EL (cell line): ENCODE measurements at regions not wholly inside any gene's neighbourhood (a gene's known extent, or its start where the extent isn't known, plus 50 kb on each side); places are given as distances from the start of the nearest gene placed in this dataset.
A peak's percentile ranks its signal among the peaks of the same experiment; 100 is the strongest.

ENCODE experiments used
- DNase-seq: peaks from one replicate; pipeline ENCODE4 v3.0.0-alpha.2; 2016

GRCh38 chr5:143484601-143485000, 81.1 kb upstream of the NR3C1 start:
- DNase-seq: no peak

GRCh38 chr5:143481697-143482531, 78.4 kb upstream of the NR3C1 start:
- no peak for DNase-seq

GRCh38 chr5:143480001-143480400, 76.5 kb upstream of the NR3C1 start:
- no peak for DNase-seq

- DNase-seq: no peak
Measured at GRCh38 chr5:143479394-143479793, 75.9 kb upstream of the NR3C1 start.

GRCh38 chr5:143476601-143477211, 73.2 kb upstream of the NR3C1 start:
- no peak for DNase-seq

GRCh38 chr5:143474616-143475015, 71.1 kb upstream of the NR3C1 start:
- DNase-seq: peak; percentile 43

GRCh38 chr5:143473481-143473880, 70.0 kb upstream of the NR3C1 start:
- no peak for DNase-seq

- DNase-seq: no peak
Measured at GRCh38 chr5:143472576-143472975, 69.1 kb upstream of the NR3C1 start.

- no peak for DNase-seq
Measured at GRCh38 chr5:143471666-143472464, 68.4 kb upstream of the NR3C1 start.

GRCh38 chr5:143471041-143471509, 67.6 kb upstream of the NR3C1 start:
- DNase-seq: peak; percentile 83

GRCh38 chr5:143470120-143470519, 66.6 kb upstream of the NR3C1 start:
- no peak for DNase-seq

- DNase-seq: no peak
Measured at GRCh38 chr5:143469125-143469524, 65.6 kb upstream of the NR3C1 start.

- DNase-seq: no peak
Measured at GRCh38 chr5:143466632-143467031, 63.1 kb upstream of the NR3C1 start.

GRCh38 chr5:143464723-143465490, 61.4 kb upstream of the NR3C1 start:
- DNase-seq: no peak

- no peak for DNase-seq
Measured at GRCh38 chr5:143462431-143462830, 58.9 kb upstream of the NR3C1 start.

- DNase-seq: no peak
Measured at GRCh38 chr5:143459433-143459832, 55.9 kb upstream of the NR3C1 start.

- DNase-seq: peak; percentile 69
Measured at GRCh38 chr5:143456952-143457547, 53.6 kb upstream of the NR3C1 start.

- no peak for DNase-seq
Measured at GRCh38 chr5:143454936-143455516, 51.5 kb upstream of the NR3C1 start.

GRCh38 chr5:143453720-143454119, 50.2 kb upstream of the NR3C1 start:
- no peak for DNase-seq
